Hematopoietic multipotent progenitor cell treated with erythropoietin and hydrocortisone succinate and interleukin-3 and kit ligand, for 4 days (in vitro differentiated cells): ENCODE measurements at regions not wholly inside any gene's neighbourhood (a gene's known extent, or its start where the extent isn't known, plus 50 kb on each side); places are given as distances from the start of the nearest gene placed in this dataset.
"Not testable (repeated sequence)": the region's sequence is repeated elsewhere in the genome, so short reads cannot be mapped to it uniquely, and the experiment has no call there.

Experiments
- DNase-seq: peaks from one replicate; pipeline ENCODE4 v3.0.0-alpha.2; 2015

- no peak for DNase-seq
Measured at GRCh38 chr16:5214466-5214865, 116.9 kb upstream of the EEF2KMT start.

- DNase-seq = not testable (repeated sequence)
Measured at GRCh38 chr16:5212501-5212900, 114.9 kb upstream of the EEF2KMT start.

- peak; percentile 52 for DNase-seq
Measured at GRCh38 chr16:5207862-5208498, 110.4 kb upstream of the EEF2KMT start.

- no peak for DNase-seq
Measured at GRCh38 chr16:5207001-5207523, 109.5 kb upstream of the EEF2KMT start.

GRCh38 chr16:5206331-5206990, 108.9 kb upstream of the EEF2KMT start:
- no peak for DNase-seq

- no peak for DNase-seq
Measured at GRCh38 chr16:5205361-5206040, 107.9 kb upstream of the EEF2KMT start.

GRCh38 chr16:5203675-5204074, 106.1 kb upstream of the EEF2KMT start:
- DNase-seq = not testable (repeated sequence)

GRCh38 chr16:5200123-5200522, 102.5 kb upstream of the EEF2KMT start:
- no peak for DNase-seq

- no peak for DNase-seq
Measured at GRCh38 chr16:5196204-5196603, 98.6 kb upstream of the EEF2KMT start.

- no peak for DNase-seq
Measured at GRCh38 chr16:5193861-5194260, 96.3 kb upstream of the EEF2KMT start.

GRCh38 chr16:5188989-5189352, 91.4 kb upstream of the EEF2KMT start:
- DNase-seq = no peak

- DNase-seq = no peak
Measured at GRCh38 chr16:5188318-5188988, 90.9 kb upstream of the EEF2KMT start.

GRCh38 chr16:5187402-5187952, 89.9 kb upstream of the EEF2KMT start:
- DNase-seq = no peak

GRCh38 chr16:5186381-5186903, 88.8 kb upstream of the EEF2KMT start:
- DNase-seq = no peak

- DNase-seq = no peak
Measured at GRCh38 chr16:5176505-5176904, 78.9 kb upstream of the EEF2KMT start.

- DNase-seq = no peak
Measured at GRCh38 chr16:5175266-5175665, 77.7 kb upstream of the EEF2KMT start.

GRCh38 chr16:5166486-5166885, 68.9 kb upstream of the EEF2KMT start:
- DNase-seq = no peak

- not testable (repeated sequence) for DNase-seq
Measured at GRCh38 chr16:5165429-5165828, 67.8 kb upstream of the EEF2KMT start.

GRCh38 chr16:5162801-5163200, 65.2 kb upstream of the EEF2KMT start:
- DNase-seq = not testable (repeated sequence)

GRCh38 chr16:5161888-5162287, 64.3 kb upstream of the EEF2KMT start:
- DNase-seq = not testable (repeated sequence)

- DNase-seq = not testable (repeated sequence)
Measured at GRCh38 chr16:5160010-5160409, 62.4 kb upstream of the EEF2KMT start.

- not testable (repeated sequence) for DNase-seq
Measured at GRCh38 chr16:5159537-5159936, 61.9 kb upstream of the EEF2KMT start.

GRCh38 chr16:5158494-5158893, 60.9 kb upstream of the EEF2KMT start:
- DNase-seq = no peak
